ENCODE measurements at regions not wholly inside any gene's neighbourhood (a gene's known extent, or its start where the extent isn't known, plus 50 kb on each side); places are given as distances from the start of the nearest gene placed in this dataset.

DNA sequence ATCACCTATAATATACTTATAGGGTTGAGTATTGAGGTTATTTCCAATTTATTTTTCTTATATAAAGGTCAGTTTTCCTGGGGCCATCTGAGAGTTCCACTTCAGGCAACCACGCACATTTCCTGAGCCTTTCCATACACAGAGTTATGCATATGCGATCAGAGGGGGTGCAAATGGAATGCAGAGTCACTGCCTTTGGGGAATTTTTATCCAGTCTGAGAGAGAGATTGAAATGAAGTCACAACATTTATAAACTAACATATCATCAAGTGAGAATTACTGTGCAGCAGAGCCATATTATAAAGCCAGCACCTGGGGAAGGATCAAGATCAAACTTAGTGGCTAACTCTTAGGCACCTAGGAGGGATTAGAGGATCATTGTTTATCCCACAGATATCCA is 299.9 kb upstream of the PLXNA2 start:
- DNase-seq (ENCODE audit: low read depth) = no peak

DNA sequence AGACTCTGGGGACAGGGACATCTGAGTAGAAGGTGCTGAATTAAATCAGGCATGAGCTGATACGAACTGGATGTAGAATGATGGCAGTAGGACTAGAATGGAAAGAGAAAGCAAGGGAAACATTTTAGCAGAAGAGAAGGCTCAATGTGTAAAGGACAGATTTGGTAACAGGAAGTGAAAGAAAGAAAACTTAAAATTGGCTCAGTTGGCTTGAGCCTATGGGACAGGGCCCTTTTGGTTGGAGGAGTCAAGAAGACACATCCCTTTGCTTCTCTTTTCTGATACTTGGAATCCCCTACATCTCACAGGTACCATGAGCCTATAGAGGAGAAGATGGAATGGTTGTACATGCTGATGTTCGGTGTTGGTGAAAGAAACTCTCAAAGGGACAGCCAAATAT is 300.6 kb upstream of the PLXNA2 start:
- DNase-seq (ENCODE audit: low read depth) = no peak

DNA sequence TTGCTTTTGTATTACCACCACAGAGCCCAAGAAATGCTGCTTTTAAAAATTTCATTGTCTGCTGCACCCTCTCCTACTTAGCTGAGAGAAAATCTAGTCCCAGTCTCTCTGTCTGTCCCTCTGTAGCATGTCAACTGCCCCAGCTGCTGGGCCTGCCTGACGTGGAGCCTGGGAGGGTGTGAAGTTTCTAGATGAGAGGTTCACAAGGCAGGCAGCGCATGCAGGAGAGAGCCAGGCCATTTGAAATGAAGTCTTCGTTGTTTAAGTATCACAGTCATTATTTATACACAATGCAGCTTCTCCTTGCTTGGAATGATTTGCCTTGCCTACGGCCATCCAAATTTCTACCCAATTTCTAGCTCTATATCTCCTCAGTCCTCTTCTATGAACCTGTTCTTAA is 306.8 kb upstream of the PLXNA2 start:
- DNase-seq (ENCODE audit: low read depth) = no peak

DNA sequence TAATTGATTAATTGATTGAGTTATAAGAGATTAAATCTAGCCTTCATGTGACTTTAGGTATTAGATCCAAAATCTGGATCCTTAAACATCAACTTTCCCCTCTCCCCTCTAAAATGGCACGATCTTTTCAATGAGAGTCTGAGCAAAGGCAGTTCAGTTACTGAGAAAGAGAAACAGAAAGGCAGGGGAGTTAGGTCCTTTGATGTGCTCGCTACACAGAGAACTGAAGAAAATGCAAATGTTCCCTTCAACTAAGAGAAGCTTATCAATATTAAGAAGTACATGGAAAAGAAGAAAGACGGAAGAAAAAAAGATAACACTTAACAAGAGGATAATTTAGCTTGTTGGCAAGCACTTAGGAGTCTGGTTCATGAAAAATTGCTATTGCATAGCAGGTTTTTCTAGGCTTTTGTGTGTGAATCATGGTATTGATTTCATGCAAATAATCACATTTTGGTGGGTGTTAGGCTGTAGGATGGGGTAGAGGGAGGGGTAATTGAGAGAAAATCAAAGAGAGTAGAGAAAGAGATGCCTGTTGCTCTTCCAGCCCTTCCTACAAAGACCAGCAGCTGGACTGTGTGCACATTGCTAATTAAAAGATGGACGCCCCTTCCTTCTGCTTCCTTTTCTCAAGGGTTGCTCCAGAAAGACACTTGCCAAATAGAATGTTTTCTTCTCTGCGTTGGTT is 307.6 kb upstream of the PLXNA2 start:
- DNase-seq (ENCODE audit: low read depth) = no peak

DNA sequence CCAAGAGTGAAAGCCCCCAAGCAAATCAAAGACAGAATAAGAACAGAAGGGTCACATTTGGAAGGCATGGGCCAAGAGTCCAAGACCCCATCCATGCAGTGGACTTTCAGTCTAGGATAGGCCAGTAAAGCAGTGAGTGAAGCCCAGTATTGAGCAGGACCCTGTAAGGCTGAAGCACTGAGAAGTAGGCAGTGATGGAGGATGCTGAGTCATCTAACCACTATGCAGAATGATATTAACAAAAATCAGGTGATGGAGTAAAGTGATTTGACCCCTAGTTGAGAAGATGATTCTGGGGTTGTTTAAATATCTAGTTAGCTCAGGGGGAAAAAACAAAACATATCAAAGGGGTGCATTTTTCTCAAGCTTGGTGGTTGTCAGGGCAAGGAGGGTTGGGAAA is 308.7 kb upstream of the PLXNA2 start:
- DNase-seq (ENCODE audit: low read depth) = no peak

DNA sequence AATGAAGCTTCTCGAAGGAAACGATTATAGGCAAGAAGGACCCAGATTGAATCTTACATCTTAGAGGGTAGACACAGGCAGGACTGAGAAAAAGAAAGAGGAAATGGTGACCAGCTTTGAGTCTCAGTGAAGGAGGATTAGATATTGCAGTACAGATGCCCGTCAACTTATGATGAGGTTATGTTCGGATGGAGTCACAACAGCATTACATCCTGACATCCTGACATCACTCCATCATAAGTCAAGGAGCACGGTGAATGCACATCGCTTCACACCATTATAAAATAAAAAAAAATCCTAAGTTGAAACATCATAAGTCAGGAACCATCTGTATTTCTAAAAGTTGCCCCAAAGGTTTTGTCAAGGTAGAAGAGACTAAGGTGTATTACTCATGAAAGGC is 312.3 kb upstream of the PLXNA2 start:
- no peak for DNase-seq (ENCODE audit: low read depth)

DNA sequence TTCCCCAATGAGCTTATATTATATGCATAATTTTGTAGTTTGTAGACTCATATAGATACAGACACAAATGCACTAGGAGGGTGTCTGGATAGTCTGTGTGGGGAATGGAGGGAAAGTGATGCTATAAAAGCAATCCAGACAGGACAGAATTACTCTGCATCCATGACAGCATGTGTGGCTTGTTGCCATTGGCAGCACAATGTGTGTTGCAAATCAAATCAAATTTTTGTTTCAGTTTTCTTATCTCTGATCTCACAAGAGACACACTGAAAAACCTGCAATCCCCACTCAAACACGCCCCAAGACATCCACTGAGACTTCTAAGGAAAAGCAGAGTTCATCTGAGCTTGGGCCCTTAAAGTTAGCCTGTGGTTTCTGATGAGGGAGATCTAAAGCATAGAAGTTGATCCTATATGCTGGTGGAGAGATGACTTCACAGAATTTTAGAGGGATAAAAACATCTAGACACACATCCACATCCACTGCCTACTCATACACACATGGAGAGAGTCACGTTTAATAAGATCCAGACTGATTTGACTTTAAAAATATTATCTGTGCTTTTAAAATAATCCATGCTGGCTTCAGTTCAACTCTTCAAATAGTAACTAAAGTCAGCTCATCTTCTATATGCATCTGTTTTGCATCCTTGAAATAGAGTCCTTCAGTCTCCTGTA is 313.0 kb upstream of the PLXNA2 start:
- DNase-seq (ENCODE audit: low read depth) = no peak

DNA sequence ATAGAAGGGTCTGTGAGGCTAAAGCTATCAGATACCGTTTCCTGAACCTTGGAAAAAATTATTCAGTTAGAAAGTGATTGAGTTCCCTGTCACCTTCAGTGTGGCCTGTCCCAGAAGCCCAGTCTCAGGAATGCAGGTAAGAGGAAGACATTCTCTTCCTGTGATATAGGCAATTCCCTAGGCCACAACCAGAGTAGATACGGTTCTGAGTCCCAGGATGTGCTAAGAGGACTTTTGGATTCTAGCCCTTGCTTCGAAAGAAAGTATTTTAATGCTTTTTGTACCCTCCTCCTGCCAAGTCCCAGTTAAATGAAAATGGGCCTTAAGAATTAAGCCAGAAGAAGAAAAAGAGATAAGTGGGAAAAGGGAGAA is 313.5 kb upstream of the PLXNA2 start:
- DNase-seq (ENCODE audit: low read depth) = no peak

DNA sequence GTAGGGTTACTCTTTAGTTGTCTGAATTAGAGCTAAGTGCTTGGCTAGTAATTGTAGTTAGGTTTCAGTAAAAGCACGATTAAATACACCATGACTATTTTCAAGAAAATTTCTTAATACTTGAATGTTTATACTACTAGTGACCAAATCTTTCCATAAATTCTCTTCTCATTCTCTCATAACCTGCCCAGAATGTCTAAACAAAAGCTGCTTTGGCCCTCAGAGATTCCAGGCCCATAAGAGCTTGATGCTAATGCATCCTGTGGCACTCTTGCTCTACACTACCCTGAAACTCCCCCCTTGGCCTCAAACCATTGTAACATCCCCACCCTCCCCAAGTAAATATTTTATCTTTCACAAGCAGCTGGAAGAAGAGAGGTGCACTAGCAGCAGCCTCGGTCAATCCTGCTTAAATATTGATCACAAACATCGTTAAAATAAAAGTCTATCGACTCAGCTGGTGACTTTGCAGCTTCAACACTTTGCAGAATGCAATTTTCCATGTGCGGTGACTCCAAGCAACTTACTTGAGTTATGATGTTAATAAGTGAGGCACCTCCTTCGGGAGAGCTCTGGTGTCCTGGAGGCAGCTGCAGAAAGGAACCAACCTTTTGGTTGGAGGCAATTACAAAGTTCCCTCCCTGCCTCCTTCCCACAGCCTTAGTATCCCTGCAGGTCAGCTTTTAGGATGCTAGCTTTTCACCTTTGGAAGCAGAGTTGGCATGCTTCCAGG is 315.6 kb upstream of the PLXNA2 start:
- no peak for DNase-seq (ENCODE audit: low read depth)

DNA sequence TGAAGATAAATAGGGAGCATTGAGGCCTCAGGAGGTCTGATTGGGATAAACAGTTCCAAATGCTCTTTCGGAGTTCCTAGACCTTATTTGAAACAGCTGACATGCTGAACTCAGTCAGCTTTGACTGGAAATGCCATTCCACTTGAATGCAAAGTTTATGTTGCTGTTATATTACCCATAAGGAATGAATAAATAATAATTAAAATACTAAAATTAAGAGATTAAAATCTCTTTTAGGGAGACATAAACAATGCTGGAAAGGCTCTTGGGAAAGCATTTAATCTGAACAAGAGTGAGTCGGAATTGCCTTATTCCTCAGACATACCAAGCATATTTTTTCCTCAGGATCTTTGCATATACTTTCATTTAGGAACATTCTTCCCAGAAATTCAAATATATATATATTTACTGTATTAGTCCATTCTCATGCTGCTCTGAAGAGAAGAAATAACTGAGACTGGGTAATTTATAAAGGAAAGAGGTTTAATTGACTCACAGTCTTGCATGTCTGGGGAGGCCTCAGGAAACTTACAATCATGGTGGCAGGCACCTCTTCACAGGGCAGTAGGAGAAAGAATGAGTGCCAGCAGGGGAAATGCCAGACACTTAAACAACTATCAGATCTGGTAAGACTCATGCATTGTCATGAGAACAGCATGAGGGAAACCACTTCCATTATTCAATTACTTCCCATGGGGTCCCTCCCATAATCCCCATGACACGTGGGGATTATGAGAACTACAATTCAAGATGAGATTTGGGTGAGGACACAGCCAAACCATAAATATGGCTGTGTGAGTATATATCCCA is 318.2 kb upstream of the PLXNA2 start:
- DNase-seq (ENCODE audit: low read depth) = no peak

DNA sequence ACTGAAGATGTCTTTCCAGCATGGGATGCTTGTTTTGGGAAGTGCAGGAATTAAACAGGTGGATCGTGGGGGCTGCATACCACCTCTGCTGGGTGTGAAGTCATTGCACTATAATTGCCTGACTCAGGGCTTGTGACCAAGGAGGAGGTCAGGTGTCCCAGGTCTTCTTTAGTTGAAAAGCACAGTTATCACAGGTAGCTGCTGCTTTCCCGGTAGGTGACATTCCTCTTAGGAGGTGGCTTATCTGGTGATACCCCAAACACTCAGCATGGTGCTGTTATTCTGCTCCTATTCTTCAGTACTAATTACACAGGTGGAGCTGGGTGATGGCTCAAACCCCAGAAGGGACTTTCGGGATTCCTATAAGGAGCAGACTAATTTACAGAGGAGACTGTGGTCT is 320.3 kb upstream of the PLXNA2 start:
- DNase-seq (ENCODE audit: low read depth) = no peak

DNA sequence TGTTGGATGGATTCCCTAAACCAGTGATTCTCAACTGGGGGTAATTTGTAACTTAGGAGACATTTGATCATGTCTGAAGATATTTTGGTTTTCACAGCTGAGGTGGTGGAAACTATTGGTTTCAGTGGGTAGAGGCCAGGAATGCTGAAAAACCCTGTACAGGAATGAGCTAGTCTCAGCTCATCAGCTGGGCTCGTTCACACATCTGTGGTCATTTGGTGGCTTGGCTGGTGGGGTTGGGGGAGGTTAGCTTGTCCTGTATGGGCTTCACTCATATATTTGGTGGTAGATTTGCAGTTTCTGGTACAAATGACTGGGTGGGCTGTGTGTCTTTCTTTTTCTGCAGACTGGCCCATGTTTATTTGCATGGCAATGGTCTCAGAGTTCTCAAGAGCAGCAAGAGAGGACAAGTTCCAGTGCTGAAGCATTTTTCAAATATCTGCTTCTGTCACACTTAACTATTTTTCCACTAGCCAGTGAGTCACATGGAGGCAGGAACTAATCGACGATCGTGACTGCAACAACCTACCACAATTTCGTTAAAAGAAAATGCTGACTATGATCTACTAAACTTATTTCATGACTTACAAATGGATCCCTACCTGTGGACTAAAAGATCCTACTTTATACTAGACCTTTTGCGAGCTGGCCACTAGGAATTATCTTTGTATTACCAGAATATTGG is 321.7 kb upstream of the PLXNA2 start:
- DNase-seq (ENCODE audit: low read depth) = no peak

DNA sequence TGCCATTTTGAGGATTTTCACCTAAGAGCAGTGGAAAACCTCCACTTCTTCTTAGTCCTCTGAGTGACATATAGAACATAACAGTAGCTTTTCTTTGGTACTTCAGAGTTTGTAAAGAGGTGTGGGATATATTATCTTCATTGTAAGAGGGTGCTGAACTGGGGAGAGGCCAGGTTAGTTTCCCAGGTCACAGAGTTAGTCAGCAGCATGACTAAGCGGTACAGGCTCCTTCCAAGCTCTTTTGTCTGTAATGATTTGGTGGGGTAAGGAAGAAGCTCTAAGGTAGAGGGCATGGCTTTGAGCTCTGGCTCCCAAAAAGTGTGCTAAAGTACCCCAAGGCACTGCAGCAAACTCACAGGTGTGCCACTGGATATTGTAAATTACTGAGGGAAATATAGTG is 325.0 kb upstream of the PLXNA2 start:
- DNase-seq (ENCODE audit: low read depth) = no peak

DNA sequence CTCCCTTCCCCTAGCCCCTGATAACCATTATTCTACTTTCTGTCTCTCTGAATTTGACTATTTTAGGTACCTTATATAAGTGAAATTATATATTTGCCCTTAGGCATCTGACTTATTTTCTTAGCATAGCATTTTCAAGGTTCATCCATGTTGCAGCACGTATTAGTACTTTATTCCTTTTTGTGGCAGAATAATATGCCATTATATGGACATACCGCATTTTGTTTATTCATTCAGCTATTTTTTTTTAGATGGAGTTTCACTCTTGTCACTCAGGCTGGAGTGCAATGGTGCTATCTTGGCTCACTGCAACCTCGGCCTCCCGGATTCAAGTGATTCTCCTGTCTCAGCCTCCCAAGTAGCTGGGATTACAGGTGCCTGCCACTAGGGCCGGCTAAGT is 326.2 kb upstream of the PLXNA2 start:
- DNase-seq (ENCODE audit: low read depth) = no peak

DNA sequence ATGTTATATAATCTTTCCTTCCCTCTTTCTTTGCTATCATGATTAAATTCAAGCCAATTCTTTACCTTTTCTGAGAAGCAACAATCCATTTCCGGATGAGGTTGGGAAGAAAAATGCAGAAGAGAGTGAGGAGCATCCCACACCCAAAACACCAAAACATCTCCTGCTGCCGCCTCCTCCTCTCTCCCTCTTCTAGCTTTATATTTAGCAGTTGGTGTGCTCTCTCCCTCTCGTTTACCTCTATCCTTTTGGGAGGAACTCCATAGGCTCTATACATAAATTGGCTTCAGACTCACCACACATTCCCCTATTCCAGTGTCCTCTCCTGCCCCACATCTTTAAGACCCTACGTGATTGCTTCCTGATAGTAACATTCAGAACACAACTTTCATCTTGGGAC is 332.2 kb upstream of the PLXNA2 start:
- DNase-seq (ENCODE audit: low read depth) = no peak

DNA sequence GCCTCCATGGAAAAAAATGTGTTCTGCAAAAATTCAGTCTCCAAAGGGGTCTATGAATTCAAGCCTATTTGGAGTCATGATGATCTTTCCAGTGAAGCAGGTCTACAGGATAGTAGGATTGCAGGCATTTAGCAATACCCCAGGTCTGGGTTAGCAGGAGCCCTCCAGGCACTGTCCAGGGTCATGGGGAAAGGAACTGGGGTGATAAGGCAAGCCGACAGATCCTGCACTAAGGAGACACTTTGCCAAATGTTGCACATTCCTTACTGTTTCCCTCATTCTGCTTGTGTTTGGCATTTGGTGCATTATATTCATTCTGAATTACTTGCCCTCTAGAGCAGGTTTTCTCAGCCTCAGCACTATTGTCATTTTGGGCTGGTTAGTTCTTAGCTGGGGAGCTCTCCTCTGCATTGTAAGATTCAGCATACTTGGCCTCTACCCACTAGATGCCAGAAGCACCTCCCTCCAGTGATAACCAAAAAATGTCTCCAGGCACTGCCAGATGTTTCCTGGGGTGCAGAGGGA is 333.3 kb upstream of the PLXNA2 start:
- no peak for DNase-seq (ENCODE audit: low read depth)

DNA sequence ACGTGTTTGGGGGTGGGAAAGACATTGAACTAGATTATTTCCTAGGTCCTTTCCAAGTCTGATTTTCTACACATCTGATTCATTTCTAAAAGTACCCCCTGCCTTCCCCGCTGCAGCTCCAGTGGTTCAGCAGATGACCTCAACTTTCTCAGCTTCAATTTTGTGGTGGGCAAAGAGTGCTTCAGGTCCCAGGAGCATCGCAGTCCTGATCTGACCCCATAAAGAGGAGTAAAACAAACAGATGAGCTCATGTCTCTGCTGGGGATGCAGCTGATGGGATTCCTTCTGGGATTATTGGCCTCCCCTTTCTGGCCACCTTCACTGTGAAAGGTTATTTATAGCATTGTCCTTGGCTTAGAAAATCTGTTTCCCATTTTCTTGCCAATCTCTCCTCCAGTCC is 337.0 kb upstream of the PLXNA2 start:
- no peak for DNase-seq (ENCODE audit: low read depth)

DNA sequence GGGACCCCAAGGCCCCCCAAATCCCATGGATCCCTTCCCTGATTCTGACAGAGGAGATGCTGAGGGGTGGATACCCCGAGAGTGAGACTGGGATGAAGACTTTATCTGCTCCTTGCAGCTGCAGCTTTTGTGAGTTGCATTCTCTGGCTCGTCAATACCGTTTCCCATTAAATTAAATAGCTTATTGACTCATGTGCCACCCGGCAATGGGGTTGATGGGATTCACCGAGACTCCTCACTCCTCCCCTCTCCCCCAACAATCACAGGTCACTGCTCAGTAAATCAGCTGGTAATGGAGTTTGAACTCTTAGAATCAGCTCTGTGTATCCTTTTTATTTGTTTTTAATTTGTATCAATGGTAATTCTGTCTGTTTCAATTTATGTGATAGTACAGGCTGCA is 337.5 kb upstream of the PLXNA2 start:
- DNase-seq (ENCODE audit: low read depth) = no peak

DNA sequence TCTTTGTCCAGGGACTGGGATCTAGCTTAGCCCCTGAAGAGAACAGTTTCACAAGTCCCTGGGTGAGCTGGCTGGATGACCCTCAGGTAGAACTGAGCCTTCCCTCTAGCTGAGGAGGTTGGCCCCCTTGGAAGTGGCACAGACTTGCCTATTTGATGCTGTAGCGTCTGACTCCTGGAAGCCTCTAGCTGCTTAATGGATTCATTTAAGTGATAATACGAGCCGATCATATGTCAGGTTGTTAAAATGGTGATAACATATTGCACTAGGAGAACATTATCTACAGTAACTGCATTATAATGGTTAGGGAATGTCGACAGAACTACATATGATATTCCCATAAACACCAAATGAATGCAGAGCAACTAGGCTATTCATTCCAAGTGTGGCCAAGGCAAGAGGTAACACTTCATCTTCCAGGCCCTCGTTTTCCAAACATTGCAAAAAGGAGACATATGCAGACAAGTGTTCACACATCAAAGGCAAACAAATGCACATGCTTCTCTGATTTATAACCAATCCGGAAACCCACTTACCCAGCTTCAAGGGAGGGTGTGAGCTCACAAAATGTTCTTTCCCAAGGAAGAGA is 340.1 kb upstream of the PLXNA2 start:
- no peak for DNase-seq (ENCODE audit: low read depth)

DNA sequence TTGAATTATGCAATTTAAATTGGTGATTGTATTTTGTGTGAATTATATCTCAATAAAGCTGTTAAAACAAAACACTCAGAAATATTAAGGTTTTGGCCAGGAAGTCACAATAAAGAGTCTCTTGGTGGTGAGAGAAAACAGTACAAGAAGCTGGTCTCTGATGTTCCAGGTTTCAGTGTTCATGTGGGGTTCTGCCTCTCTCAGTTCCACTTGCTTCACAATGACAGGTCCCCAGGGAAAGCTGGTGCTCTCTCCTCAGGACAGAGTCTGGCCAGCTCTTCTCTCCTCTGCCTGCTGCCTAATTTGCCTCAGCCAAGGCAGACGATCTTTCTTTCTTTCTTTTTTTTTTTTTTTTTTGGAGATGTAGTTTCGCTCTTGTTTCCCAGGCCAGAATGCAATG is 342.9 kb upstream of the PLXNA2 start:
- DNase-seq (ENCODE audit: low read depth) = no peak

DNA sequence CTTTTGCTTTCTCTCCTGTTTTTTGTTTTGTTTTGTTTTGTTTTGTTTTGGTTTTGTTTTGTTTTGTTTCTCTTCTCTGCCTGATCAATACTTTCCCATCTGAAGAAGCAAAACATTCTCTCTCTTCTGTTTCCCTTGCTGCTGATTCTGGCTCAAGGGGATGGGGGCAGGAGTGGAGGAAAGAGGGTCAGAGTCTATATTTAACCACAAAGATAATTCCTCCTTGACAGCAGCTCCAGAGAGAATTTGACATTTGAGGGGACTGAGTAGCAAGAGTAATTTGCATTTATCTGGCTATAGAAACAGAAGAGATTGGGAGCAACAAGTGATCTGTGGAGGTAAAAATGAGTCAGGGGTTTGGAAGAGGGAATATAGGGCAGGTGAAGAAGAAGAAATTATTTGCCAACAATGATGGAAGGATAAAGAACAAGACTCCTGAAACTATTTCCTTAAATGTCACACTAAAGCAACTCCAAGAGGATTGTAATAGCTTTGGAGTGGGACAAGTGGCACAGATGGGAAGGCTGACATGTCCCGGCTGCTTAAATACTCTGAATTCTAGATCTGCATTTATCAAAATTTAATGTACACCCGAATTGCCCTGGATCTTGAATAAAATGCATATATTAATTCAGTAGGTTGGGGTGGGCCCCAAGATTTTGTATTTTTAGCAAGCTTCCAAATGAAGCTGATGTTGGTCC is 349.3 kb upstream of the PLXNA2 start:
- no peak for DNase-seq (ENCODE audit: low read depth)
